22Rv1 (cell line): ENCODE measurements at regions not wholly inside any gene's neighbourhood (a gene's known extent, or its start where the extent isn't known, plus 50 kb on each side); places are given as distances from the start of the nearest gene placed in this dataset.

Source experiments
- CTCF ChIP-seq: fragments of 450-650 bp; IDR thresholded peaks from 2 replicates; pipeline ENCODE4 v1.5.1; 2017; ENCODE audit warnings: mild to moderate bottlenecking
- ZFX ChIP-seq: fragments of 450-650 bp; IDR thresholded peaks from 2 replicates; pipeline ENCODE4 v1.6.1; 2017; ENCODE audit warnings: antibody characterized with exemption, borderline replicate concordance

- no peak for TF ChIP-seq CTCF
- TF ChIP-seq ZFX = no peak
Measured at GRCh38 chr9:81492710-81493447, 196.5 kb downstream of the TLE1 start.
